ENCODE measurements at regions not wholly inside any gene's neighbourhood (a gene's known extent, or its start where the extent isn't known, plus 50 kb on each side); places are given as distances from the start of the nearest gene placed in this dataset.

DNA sequence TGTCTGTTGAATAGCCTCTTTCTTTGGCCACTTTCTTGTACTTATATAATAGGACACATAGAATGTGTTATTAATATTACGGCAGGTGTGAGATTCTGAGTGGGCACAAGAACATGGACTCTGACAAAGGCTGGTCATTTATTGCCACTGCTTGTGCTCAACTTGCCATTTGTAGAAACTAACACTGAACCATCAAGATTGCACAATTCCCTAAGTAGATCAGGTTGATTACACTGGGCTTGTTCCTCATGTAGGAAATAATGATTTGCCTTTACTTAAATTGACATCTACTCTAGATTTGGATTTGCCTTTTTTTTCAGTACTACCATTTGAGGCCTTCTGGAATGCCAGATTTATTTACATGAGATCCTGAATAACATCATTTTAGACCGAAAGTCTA, 342.7 kb upstream of the CWC22 start:
- DNase-seq = no peak

DNA sequence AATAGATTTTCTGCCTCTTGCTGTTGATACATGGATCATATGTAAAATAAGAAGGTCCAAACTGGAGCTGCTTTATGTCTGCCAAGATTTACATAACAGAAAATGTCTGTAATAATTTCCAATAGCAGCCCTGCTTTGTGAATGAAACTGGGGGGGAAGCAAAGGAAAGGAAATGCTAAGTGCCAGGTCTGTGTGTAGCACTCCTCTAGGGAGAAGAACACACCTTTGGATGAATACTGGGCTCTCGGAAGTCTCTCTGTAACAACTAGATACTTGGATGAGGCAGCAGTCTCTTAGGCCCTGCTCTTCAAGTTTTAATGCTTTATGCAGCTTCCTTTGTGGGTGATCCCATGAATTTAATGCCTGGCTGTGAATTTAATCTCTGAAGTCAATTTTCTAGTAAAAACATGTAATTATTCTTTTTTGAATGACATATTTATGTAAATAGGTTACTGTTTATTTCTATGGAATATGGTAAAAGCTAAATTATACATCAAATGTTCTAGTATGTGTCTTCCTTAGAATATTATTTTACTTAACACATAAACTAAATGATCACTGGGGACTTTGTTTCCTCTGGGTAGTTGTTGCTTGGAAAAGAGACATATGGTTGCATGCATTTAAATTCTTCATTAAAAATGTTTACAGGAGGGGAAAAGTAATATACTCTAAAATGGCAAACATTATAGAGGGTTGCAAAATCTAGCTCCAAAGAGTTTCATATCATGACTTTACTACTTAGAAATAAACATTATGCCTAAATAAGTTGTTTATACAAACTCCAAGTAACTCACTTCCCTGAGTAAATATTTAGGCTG, 336.6 kb upstream of the CWC22 start:
- no peak for DNase-seq

DNA sequence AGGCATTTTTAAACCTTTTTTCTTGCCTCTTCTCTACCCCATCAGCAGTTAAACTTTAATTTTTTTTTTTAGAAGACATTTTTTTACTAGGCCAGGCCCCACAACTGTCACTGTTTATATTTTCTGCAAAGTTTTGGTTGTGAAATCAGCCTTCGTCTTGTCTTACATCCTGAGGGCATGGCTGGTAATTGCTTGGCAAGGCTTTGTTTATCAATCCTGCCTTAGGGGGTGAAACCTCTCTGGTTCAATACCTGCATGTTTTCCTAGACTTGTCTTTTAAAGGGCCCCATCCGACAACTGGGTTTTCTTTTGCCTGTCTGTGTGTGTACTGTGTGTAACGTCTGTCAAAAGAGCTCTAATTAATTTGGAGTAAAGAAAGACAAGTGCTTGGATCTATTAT, 330.0 kb upstream of the CWC22 start:
- no peak for DNase-seq

DNA sequence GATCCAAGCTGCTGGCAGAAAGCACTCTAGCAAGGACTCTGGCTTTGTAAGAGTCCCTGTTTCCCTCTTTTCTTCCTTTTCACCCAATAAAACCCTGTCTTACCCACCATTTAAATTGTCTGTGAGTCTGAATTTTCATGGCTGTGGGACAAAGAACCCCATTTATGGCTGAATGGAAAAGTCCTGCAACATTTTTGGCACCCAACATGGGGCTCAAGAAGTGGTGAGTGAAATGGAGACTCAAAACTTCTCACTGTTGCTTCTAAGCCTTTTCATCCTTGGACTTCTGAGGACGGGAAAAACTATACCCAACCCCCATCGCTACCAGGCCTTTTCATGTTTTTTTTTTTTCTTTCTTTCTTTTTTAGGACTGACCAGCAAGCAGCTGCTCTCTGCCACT, 329.5 kb upstream of the CWC22 start:
- no peak for DNase-seq

DNA sequence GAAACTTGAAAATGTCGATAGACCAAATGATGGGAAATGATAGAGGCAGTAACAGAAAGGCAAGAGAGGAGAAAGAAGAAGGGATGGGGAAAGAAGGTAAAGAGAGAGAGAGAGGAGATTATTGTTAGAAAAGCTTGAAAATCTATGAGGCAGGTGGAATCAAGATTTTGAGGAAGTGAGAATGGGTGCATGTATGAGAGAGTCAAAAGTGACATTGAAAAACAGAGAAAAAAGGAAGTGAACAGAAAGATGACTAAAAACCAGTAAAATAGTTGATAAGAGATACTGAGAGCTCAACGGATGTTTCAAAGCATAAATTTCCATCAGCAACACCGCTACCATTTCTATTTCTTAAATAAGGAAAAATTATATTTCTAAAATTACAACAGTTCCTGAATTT, 327.4 kb upstream of the CWC22 start:
- DNase-seq = no peak

DNA sequence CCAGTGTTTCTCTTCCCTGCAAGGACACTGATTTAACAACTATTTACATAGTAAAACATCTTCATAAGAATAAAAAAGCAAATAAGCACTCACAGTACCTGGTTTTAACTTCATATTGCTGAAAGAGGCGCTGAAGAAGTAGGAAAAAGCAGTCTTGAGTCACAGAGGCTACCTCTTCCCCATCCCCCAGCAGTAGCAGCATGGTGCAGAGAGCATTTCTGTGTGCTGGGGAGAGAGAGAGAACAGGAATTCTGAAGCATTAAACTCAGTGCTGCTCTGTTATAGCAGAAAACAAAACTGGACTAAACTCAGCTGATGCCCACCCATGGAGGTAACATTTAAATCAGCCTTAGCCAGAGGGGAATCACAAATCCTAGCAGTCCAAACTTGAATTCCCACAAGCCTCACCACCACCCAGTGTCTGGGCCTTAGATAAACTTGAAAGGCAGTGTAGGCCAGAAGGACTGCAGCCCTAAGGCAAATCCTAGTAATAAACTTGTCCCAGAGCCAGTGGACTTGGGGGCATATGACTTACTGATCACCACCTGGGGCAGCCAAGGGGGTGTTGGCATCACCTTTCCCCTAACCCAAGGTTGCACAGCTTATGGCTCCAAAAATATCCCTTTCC, 321.8 kb upstream of the CWC22 start:
- no peak for DNase-seq

DNA sequence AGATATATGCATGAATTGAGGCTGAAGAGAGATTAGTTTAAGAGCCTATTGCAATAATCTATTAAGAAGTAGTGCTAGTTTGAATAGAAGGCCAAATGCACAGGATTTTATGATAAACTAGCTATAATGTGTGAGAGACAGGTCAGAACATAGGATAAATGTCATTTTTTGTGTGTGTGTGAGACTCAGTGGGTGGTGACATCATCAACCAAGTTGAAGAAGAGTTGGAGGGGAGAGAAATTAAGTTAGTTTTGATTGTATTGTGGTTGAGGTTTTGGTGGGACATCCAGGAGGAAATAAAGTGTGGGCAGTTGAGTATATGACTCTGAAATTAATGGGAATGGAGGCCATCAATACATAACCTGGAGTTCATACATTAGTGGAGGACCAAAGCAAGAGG, 320.1 kb upstream of the CWC22 start:
- no peak for DNase-seq

DNA sequence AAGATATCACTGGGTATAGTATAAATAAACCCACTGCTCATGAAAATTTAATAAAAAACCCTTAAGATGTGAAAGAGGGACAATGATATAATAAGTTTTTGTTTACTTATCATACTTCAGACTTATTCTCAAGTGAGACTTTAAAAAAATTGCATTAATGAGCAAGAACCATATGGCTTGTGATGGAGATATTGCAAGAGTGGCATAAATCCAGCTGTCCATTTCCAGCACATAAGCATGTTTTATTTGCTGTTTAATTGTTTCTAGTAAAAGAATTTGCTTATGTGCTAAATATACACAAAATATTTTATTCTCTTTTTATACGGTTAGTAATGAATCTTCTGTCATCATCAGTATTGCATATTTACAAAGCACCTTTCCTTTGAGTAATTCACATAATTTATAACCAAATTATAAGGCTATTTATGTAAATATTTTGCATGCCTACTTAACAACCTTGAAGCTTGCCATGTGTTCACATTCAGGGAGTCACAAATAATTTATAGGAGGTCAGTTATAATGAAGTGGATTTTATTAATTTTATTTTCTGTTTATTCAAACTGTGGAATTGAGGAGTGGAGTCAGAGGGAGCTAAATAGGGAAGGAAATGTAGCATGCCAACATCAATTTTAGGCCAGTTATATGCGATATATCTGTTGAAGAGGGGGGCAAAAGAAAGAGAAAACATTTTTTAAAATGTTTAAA, 318.5 kb upstream of the CWC22 start:
- DNase-seq = no peak

DNA sequence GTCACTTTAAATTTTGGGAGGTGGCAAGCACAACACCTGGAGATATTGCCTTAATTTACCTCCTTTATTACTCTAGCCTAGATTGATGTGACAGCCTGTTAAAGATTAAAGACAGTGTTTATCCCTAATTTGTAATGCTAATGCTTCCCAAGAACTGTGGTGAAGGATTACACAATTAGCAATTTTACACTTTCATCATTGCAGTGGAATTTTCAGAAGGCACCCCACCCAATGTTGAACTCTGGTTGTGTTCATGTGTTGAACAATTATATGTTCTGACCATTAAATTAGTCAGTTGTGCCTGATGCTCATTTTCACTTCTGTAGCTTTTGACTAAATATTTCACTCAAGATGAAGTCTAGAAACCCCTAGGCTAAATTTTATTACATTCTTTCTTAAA, 317.1 kb upstream of the CWC22 start:
- no peak for DNase-seq

DNA sequence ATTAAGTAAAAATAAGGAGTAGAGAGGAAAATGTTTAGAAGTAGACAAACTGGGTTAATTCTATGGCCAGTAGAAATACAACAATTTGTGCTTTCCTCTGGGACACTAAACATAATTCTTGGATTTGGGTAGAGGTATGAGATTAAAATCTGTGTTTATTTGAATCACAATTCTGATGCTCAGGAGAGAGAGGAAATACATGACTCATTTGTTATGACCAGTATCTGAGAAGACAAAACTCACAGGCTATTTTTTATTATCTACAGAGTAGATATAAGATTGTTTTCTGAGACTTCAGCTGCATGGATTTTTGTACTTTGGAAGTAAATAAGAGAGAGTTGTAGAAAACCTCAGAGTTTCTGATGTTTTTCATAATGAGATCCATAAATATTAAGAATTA, 315.7 kb upstream of the CWC22 start:
- DNase-seq = no peak

DNA sequence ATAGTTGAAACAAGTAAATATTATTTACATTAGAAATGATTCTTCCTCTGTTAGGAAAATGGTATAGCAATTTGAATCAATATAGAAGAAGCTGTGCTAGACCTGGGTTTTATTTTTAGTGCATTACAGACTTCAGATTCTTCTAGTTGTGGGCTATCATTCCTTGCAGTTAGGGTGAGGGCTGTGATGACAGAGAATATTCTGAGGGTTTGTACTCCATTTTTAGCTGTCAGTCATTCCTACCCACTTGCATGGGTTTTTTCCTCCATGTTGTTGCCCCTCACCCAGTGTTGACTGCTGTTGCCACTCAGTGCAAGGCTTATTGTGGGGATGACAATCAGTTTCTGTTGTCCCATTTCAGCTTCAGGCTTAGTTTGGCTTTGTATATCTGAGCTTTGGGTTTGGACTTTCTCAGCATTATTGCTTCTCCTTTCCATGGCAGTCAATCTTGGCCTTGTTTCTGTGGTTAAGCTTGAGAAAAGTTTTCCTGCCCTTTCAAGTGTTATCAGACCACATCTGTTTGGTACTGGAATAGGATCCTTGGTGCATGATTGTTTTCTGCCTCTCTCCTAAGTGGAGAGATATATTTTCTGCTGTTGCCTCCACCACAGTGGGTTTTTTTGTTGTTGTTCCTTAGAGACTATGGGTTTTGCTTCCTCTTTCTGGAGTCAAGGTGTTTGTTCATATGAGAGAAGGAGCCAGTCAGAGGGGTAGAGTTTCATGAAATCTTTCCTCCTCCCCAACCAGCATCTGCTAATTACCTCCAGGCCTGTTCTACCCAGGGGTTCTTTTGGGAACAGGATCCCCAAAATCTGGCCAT, 312.7 kb upstream of the CWC22 start:
- no peak for DNase-seq

DNA sequence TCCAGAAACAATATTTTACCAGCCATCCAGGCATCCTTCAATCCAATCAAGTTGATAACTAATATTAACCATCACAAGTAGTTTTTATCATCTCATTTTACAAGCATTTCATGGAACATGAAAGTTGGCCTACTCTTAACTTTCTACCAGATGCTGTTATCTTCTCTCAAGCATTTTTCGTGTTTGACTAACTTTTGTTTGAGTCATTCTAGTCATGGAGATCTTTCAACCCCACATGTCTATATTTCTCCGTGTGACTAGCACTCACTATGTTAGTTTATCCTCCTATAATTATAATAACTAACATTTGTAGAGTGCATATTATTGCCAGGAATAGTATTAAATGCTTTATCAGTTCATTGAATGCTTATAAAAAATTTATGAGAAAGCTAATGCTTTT, 307.0 kb upstream of the CWC22 start:
- no peak for DNase-seq

DNA sequence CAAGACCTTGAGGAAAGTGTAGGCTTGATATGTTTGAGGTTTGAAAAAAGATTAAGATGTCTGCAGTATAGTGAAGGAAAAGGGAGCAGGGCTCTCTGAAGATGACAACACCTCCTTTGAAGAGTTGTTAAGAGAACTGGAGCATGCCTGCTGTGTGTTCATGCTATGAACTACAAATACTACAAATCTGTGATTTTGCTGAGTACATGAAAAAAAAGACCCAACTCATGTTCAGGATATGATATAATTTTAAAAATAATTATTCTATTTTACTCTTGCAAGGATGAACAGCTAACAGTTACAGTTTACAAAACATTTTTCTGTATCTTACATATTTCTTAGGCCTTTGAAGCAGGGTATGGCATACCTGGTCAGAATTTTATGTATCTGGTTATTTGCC, 305.4 kb upstream of the CWC22 start:
- DNase-seq = no peak

DNA sequence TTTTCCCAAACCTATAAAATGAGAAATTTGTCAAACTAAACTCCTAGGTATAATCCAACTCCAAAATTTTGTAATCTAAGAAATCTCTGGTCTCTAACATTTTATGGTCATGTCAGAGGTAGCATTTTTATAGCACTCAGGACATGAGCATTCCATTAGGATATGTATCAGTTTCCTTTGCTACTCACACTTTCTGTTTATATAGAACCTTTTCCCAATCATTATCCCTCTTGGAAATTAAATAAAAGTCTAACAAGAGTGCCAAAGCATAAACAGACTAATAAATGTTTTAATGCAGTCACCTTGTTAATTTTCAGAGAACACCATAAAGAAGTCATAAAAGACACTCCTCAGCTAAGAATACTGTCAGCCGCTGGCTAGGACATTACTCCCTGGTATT, 300.0 kb upstream of the CWC22 start:
- no peak for DNase-seq

DNA sequence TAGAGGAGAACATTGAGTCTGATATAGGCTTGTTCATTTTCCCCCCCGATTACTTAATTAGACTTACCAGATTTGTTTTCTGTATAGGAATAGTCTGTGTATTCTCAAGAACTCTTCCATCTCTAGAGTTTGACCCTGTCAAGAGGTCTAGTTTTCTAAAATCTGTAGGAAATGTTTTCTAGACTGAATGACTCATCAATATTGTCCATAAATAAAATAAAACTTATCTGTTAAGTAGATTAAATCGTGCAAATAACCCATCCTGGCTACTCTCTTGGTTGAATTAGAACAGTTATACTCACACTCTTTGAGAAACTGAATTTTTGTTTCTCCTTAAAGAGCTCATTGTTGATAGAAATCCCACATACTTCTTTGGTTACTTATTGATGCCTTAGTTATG, 299.2 kb upstream of the CWC22 start:
- no peak for DNase-seq

DNA sequence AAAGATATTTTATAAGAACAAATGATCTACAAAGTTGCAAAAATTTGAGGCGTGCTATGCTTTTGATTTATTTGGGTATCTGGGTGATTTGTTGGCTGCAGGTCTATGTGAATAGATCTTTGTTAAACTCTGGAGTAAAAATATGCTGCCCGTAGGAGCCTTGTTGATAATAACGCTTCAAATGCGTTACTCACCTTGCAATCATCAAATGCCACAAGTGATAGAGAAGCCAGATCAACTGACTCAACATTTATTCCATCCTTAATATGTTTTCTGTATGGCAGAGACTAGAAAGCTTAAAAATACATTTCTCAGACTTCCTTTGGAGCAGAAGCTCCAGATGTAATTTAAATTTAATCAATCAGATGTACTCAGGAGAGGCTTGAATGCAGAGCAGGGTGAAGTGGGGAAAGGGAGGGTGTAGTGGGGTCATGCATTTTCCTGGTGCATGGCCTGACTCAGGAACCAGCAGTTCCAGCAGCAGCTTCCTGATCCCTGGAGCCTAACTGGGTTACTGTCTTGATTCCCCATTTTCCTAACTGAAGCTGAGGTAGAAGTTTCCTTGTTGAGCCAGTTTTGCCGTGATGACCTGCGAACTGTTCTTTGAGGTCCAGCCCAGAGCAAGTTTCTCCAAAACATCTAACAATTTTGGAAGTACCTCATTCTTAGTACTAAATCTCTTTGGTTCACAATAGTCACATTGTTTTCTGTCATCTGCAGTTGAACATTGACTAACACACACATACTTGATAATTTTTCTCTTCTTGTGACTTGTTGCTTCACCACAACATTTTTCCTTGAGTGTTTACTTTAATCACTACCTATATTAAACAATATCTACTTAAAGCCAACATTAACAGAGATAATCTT, 284.7 kb upstream of the CWC22 start:
- DNase-seq = no peak

DNA sequence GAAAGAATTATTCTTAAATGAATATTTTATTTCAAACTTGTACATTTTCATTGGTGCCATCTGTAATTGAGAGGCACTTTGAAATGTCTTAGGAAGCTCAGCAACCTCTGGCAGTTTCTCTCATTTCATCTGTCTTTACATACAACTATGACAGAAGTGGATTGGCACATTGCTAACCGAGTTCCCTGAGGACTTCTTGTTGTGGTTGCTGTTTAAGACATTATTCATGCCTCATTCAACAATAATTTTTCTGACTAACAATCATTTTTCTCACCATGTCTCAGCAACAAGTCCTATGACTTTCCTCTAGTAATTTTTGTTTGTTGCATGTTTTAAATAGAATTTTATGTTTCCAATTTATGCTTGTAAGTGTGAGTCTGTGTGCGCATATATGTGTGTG, 284.0 kb upstream of the CWC22 start:
- no peak for DNase-seq

DNA sequence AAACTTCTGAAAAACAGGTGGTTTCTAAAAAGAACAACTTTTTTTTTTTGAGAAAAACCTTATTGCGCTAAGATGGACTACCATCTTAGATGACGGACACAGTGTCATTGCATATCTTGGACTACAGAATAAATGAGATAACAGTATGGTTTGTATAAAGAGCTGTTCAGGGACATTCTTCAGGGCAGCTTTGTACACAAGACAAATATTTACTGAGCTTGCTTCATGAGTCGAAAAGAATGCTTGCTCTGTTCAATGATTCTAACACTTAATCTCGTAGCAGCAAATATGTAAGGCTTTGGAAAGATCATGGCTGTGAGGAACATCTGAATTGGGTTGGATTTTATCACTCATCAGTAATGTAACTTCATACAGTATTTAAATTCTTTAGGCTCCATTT, 282.5 kb upstream of the CWC22 start:
- no peak for DNase-seq

DNA sequence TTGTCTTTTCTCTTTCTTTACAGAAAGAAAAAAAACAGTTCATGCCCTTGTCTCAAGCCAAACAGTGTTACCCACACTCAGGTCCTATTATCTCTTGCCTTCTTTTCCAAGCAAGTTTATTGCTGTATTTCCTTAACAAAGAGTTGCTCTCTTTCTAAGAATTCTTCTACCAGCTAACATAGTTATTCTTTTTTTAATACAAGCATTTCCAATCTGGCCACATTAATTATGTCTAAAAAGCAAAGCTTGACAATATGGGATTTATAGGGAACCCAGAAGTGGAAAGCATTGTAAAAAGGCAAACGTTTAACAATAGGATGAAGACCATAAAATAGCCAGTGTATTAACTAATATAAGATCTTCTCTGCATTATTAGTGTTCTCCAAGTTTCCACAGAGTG, 272.5 kb upstream of the CWC22 start:
- DNase-seq = no peak

DNA sequence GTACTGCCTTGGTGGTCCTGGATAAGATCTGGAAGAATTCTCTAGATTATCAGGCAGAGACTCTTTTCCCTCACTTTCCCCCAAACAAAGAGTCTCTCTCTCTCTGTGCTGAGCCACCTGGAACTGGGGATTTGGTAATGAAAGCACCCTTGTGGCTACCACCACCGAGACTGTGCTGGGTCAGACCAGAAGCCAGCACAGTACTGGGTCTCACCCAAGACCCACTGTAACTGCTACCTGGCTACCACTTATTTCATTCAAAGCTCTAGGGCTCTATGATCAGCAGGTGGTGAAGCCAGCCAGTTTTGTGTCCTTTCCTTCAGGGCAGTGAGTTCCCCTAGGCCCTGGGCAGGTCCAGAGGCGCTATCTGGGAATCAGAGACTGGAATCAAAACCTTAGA, 269.6 kb upstream of the CWC22 start:
- DNase-seq = no peak

DNA sequence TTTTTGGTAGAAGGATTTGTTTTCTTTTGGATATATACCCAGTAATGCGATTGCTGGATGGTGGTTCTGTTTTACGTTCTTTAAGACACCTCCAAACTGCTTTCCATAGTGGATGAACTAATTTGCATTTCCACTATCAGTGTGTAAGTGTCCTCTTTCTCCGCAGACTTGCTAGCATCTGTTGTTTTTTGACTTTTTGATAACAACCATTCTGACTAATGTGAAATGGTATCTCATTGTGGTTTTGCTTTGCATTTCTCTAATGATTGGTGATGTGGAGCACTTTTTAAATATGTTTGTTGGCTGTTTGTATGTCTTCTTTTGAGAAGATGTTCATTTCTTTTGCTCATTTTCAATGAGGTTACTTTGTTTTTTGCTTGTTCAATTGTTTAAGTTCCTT, 260.9 kb upstream of the CWC22 start:
- no peak for DNase-seq

DNA sequence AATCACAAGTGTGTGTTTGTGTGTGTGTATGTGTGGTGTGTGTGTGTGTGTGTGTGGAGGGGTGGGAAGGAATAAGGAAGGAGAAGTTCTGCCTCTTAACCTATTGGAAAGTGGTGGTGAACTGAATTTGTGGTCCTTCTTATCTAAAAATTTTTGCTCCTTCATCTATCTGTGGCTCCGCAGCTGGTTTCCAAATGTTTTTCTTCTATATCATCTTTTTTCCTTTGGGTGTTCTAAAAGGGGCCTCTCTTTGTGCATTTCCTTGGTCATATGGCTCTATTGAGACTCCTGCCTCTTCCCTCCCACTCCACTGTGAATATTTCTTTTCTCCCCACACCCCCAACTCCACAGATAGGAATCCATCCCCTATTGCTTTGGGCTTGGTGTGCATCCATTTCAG, 254.9 kb upstream of the CWC22 start:
- no peak for DNase-seq

All from activated naive CD4-positive, alpha-beta T cell (primary cell).